Endothelial cell of umbilical vein (primary cell): ENCODE measurements at regions not wholly inside any gene's neighbourhood (a gene's known extent, or its start where the extent isn't known, plus 50 kb on each side); places are given as distances from the start of the nearest gene placed in this dataset.

Experiments
- BruUV-seq: library from RNA; stranded (reverse); fragments of 400-500 nt; replicated peaks from 2 replicates; lab custom pipeline; 2021; lab: Mats Ljungman, UMichigan
- CTCF ChIA-PET: fragments of 300-600, 350-600 bp; sonication (Branson Sonifier 250); formaldehyde crosslinking; loops from one replicate; lab custom pipeline; 2021; ENCODE audit warnings: antibody characterized with exemption, inconsistent platforms; lab: Charles Lee
- POLR2A ChIA-PET: fragments of 300-600, 350-600 bp; sonication (Branson Sonifier 250); formaldehyde crosslinking; loops from one replicate; lab custom pipeline; 2021; ENCODE audit warnings: antibody characterized with exemption, inconsistent platforms; lab: Charles Lee
- DNase-seq: peaks from one replicate; pipeline ENCODE4 v3.0.0-alpha.2; 2011; ENCODE audit warnings: low read depth, low spot score
- FAIRE-seq: peaks from 2 replicates; lab custom pipeline; 2011; peaks lifted over from hg19 to GRCh38; lab: Jason Lieb, UNC
- H2AFZ ChIP-seq: 2 replicates; pipeline ENCODE4 v1.6.0; 2012; ENCODE audit warnings: low read depth, low read length, control low read depth, inconsistent platforms
- H3K27ac ChIP-seq: 2 replicates; pipeline ENCODE4 v1.5.1; 2011; ENCODE audit warnings: low read depth, mild to moderate bottlenecking, control low read depth, low read length, moderate library complexity; ENCODE audit not compliant: insufficient read depth
- H3K27me3 ChIP-seq, 2 experiments: 2 replicates each; pipeline versions ENCODE4 v1.6.0 to v1.6.1; 2011; ENCODE audit warnings: low read length in 2 of 2, mixed read lengths in 1 of 2; ENCODE audit not compliant: control insufficient read depth in 2 of 2, insufficient read depth in 2 of 2
- H3K36me3 ChIP-seq, 2 experiments: 2 replicates in 1 of 2; 3 replicates in 1 of 2; pipeline ENCODE4 v1.5.1; 2011; ENCODE audit warnings: low read length in 2 of 2, mild to moderate bottlenecking in 1 of 2, moderate library complexity in 1 of 2; ENCODE audit not compliant: control insufficient read depth in 2 of 2, insufficient read depth in 2 of 2; ENCODE audit errors: extremely low read depth in 1 of 2
- H3K4me1 ChIP-seq: 3 replicates; pipeline ENCODE4 v1.5.1; 2011; ENCODE audit warnings: mild to moderate bottlenecking, low read length; ENCODE audit not compliant: control insufficient read depth, insufficient read depth; ENCODE audit errors: extremely low read depth
- H3K4me2 ChIP-seq: 2 replicates; pipeline ENCODE4 v1.6.1; 2011; ENCODE audit warnings: low read length, control low read depth, mixed read lengths; ENCODE audit not compliant: insufficient read depth
- H3K4me3 ChIP-seq, 3 experiments: fragments of 200-600 bp in 1 of 3; sonication (generic), shearing (Covaris generic) in 1 of 3; replicated peaks in 1 of 3; 2 replicates each; pipeline ENCODE4 v1.5.1; 2011 to 2016; ENCODE audit warnings: control low read depth in 3 of 3, low read length in 3 of 3, mild to moderate bottlenecking in 2 of 3, inconsistent platforms in 1 of 3, low read depth in 1 of 3, moderate library complexity in 1 of 3; ENCODE audit not compliant: insufficient read depth in 1 of 3
- H3K79me2 ChIP-seq: 2 replicates; pipeline ENCODE4 v1.6.0; 2012; ENCODE audit warnings: low read length, inconsistent platforms; ENCODE audit not compliant: control insufficient read depth, insufficient read depth
- H3K9ac ChIP-seq: replicated peaks from 2 replicates; pipeline ENCODE3; 2011; ENCODE audit warnings: low read length, control low read depth; ENCODE audit not compliant: insufficient read depth; ENCODE audit errors: extremely low read depth
- H3K9me1 ChIP-seq: replicated peaks from 3 replicates; pipeline ENCODE4 v1.6.0; 2011; ENCODE audit warnings: mild to moderate bottlenecking, low read length; ENCODE audit not compliant: control insufficient read depth, insufficient read depth; ENCODE audit errors: extremely low read depth
- H3K9me3 ChIP-seq: replicated peaks from 2 replicates; pipeline ENCODE4 v1.5.1; 2012; ENCODE audit warnings: low read length, inconsistent platforms; ENCODE audit not compliant: control insufficient read depth, insufficient read depth
- H4K20me1 ChIP-seq: replicated peaks from 2 replicates; pipeline ENCODE3; 2011; ENCODE audit warnings: mild to moderate bottlenecking, low read length; ENCODE audit not compliant: control insufficient read depth, insufficient read depth; ENCODE audit errors: extremely low read depth
- EZH2 ChIP-seq: IDR thresholded peaks from 2 replicates; pipeline ENCODE4 v1.6.1; 2012; ENCODE audit warnings: borderline replicate concordance, low read depth, mild to moderate bottlenecking, moderate library complexity, low read length, inconsistent platforms; ENCODE audit not compliant: severe bottlenecking
- FOS ChIP-seq: IDR thresholded peaks from 2 replicates; pipeline ENCODE4 v1.6.1; 2011; ENCODE audit warnings: mild to moderate bottlenecking, low read length, moderate library complexity, borderline replicate concordance; ENCODE audit not compliant: insufficient read depth
- GATA2 ChIP-seq: IDR thresholded peaks from 2 replicates; pipeline ENCODE4 v1.7.0; 2011; ENCODE audit warnings: low read depth, mild to moderate bottlenecking, moderate library complexity, mixed read lengths, low read length; ENCODE audit not compliant: insufficient read length, insufficient read depth
- JUN ChIP-seq: IDR thresholded peaks from 2 replicates; pipeline ENCODE4 v1.6.1; 2011; ENCODE audit warnings: borderline replicate concordance, low read depth; ENCODE audit not compliant: insufficient read length, insufficient read depth
- MYC ChIP-seq: IDR thresholded peaks from one replicate; pipeline ENCODE4 v1.6.1; 2011; ENCODE audit warnings: mild to moderate bottlenecking, low read depth, low read length
- POLR2A ChIP-seq: IDR thresholded peaks from 2 replicates; pipeline ENCODE4 v1.6.1; 2012; ENCODE audit warnings: low read depth, mild to moderate bottlenecking, control low read depth, low read length
- POLR2AphosphoS5 ChIP-seq: IDR thresholded peaks from 2 replicates; pipeline ENCODE4 v1.6.1; 2012; ENCODE audit warnings: low read depth, mild to moderate bottlenecking, control low read depth, low read length, moderate library complexity; ENCODE audit not compliant: insufficient read depth
- dilution Hi-C: fragments of 300-500 bp; cut with MboI; formaldehyde crosslinking; loops from one replicate; pipeline ENCODE4 v1.15.0; 2019; ENCODE audit warnings: low sequenced_read_pairs; ENCODE audit not compliant: extremely low pct_ligation_motif_present
- intact Hi-C: fragments of 100-400 bp; cut with micrococcal nuclease; formaldehyde crosslinking; loops from one replicate; pipeline ENCODE4 v1.10.0; 2022
- TF ChIP-seq, protein P1 (sequence below): IDR thresholded peaks from 2 replicates; pipeline ENCODE4 v1.6.1; 2011; ENCODE audit not compliant: insufficient read depth, insufficient read length
- TF ChIP-seq, protein P2 (sequence below), 2 donors: IDR thresholded peaks; 1 replicate in 1 of 2; 2 replicates in 1 of 2; pipeline ENCODE4 v1.5.1; 2011; ENCODE audit warnings: low read length in 2 of 2, mild to moderate bottlenecking in 2 of 2, moderate library complexity in 2 of 2, control low read depth in 1 of 2, inconsistent platforms in 1 of 2, low read depth in 1 of 2; ENCODE audit not compliant: insufficient read depth in 1 of 2; ENCODE audit errors: extremely low read depth in 1 of 2

DNA sequence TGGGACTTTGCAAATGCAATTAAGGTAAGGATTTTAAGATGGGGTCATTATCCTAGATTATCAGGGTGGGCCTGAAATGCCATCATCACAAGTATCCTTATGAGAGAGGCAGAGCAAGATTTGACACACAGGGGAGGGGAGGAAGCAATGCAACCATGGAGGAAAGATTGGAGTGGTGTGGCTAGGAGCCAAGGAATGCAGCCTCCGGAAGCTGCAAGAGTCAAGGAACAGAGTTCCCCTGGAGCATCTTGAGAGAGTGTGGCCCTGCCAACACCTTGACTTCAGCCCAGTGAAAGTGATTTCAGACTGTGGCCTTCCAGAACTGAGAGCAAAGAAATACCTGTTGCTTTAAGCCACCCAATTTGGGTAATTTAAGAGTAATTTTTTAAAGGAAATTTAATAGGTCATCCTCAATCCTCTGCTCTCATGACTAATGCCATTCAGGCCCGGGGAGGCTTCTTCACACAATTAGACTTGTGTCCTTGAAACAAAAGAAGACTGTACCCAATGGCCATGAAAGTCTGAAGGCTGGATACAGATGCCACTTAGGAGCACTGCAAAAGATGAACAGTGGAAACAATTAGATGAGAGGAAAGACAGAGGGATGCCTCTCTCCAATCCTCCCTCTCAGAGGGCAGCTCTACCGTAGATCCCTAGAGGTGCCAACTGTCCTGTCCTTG lies 250.3 kb upstream of the ID2 start:
- Histone ChIP-seq H3K79me2 (no peaks in the 10 kb centered on the region), H3K9me3 (no peaks in the 10 kb centered on the region), H3K36me3 (no peaks in the 10 kb centered on the region), H3K4me1 (no peaks in the 10 kb centered on the region), H3K9ac (no peak overlapping the region), H3K27me3 (no peaks in the 10 kb centered on the region), H2AFZ (no peak overlapping the region), H3K4me3 (no peak overlapping the region), H3K27ac (no peak overlapping the region), H3K4me2 (no peak overlapping the region), H3K9me1 (no peaks in the 10 kb centered on the region), H4K20me1 (no peaks in the 10 kb centered on the region)
- TF ChIP-seq POLR2AphosphoS5, result no peak
- intact Hi-C loops, result no loop called here
- no peak for FAIRE-seq
- no TSS peak for BruUV-seq
- ChIA-PET CTCF (no interaction called here), POLR2A (no interaction called here)
- dilution Hi-C loops, result no loop called here
- no peak for DNase-seq

DNA sequence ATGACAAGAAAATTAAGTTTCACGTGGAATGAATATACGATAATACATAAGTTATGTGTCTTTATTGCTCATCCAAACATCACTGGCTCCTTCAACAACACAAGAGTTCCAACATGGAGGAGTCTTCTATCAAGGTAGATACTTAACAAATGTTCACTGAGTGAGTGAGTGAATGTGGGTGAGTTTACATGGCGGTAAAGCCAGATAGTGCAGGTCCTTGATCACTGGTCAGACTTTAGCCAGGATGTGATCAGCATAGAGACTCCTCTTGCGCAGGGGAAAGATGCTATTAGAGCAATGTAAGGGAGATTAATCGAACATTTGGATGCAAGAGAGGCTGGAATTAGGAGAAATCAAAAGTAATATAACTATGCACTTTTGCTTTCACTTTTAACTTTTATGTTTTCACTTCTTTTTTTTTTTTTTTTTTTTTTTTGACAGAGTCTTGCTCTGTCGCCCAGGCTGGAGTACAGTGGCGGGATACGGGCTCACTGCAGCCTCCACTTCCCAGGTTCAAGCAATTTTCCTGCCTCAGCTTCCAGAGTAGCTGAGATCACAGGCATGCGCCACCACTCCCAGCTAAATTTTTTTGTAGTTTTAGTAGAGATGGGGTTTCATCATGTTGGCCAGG lies 249.0 kb upstream of the ID2 start:
- no peaks in the 10 kb centered on the region for H3K27me3 ChIP-seq
- TF ChIP-seq FOS, result no peak
- no peak for TF ChIP-seq GATA2
- TF ChIP-seq, protein P1, sequence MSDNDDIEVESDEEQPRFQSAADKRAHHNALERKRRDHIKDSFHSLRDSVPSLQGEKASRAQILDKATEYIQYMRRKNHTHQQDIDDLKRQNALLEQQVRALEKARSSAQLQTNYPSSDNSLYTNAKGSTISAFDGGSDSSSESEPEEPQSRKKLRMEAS, result no peak
- no peak for TF ChIP-seq POLR2A
- TF ChIP-seq JUN, result no peak
- TF ChIP-seq MYC, result no peak
- no peak for TF ChIP-seq EZH2
- TF ChIP-seq, protein P2, sequence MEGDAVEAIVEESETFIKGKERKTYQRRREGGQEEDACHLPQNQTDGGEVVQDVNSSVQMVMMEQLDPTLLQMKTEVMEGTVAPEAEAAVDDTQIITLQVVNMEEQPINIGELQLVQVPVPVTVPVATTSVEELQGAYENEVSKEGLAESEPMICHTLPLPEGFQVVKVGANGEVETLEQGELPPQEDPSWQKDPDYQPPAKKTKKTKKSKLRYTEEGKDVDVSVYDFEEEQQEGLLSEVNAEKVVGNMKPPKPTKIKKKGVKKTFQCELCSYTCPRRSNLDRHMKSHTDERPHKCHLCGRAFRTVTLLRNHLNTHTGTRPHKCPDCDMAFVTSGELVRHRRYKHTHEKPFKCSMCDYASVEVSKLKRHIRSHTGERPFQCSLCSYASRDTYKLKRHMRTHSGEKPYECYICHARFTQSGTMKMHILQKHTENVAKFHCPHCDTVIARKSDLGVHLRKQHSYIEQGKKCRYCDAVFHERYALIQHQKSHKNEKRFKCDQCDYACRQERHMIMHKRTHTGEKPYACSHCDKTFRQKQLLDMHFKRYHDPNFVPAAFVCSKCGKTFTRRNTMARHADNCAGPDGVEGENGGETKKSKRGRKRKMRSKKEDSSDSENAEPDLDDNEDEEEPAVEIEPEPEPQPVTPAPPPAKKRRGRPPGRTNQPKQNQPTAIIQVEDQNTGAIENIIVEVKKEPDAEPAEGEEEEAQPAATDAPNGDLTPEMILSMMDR (IDR thresholded peaks at IDR 0.05; ENCODE audit: extremely low read depth in 1 of 2, insufficient read depth in 1 of 2, low read depth in 1 of 2, low read length in 2 of 2), result no peak
- no peak for TF ChIP-seq POLR2AphosphoS5
- dilution Hi-C loops (no loop called here), intact Hi-C loops (no loop called here)
- H3K4me3 ChIP-seq, result no peak overlapping the region
- H4K20me1 ChIP-seq, result no peaks in the 10 kb centered on the region
- POLR2A ChIA-PET, result no interaction called here
- no peaks in the 10 kb centered on the region for H3K9me3 ChIP-seq
- no peaks in the 10 kb centered on the region for H3K9me1 ChIP-seq
- no peaks in the 10 kb centered on the region for H3K36me3 ChIP-seq
- no peak overlapping the region for H3K9ac ChIP-seq
- FAIRE-seq (no peak), DNase-seq (no peak)
- no peaks in the 10 kb centered on the region for H3K79me2 ChIP-seq
- no TSS peak for BruUV-seq
- CTCF ChIA-PET, result no interaction called here
- H2AFZ ChIP-seq, result no peak overlapping the region
- no peak overlapping the region for H3K27ac ChIP-seq
- H3K4me1 ChIP-seq, result no peaks in the 10 kb centered on the region
- H3K4me2 ChIP-seq, result no peak overlapping the region
